Chondrocyte (in vitro differentiated cells): ENCODE measurements at regions not wholly inside any gene's neighbourhood (a gene's known extent, or its start where the extent isn't known, plus 50 kb on each side); places are given as distances from the start of the nearest gene placed in this dataset.

Experiments
- DNase-seq: peaks from one replicate; pipeline ENCODE4 v3.0.0; 2021; ENCODE audit warnings: mixed read lengths, low spot score
- H3K27ac Mint-ChIP-seq: one replicate; pipeline ENCODE4 v1.8.0; 2021; ENCODE audit warnings: mild to moderate bottlenecking, moderate library complexity, mixed read lengths; ENCODE audit not compliant: unreplicated experiment
- H3K27me3 Mint-ChIP-seq: 2 replicates; pipeline ENCODE4 v1.8.0; 2021; ENCODE audit warnings: low read depth, mixed read lengths
- H3K36me3 Mint-ChIP-seq: 2 replicates; pipeline ENCODE4 v1.8.0; 2021; ENCODE audit warnings: low read depth, mixed read lengths
- H3K4me1 Mint-ChIP-seq: 2 replicates; pipeline ENCODE4 v1.8.0; 2021; ENCODE audit warnings: low read depth, mild to moderate bottlenecking, mixed read lengths
- H3K4me3 Mint-ChIP-seq: one replicate; pipeline ENCODE4 v1.8.0; 2021; ENCODE audit warnings: mild to moderate bottlenecking, moderate library complexity, mixed read lengths; ENCODE audit not compliant: unreplicated experiment
- H3K9me3 Mint-ChIP-seq: 2 replicates; pipeline ENCODE4 v1.8.0; 2021; ENCODE audit warnings: low read depth, mixed read lengths
- TF ChIP-seq, protein P1 (sequence below): fragments of 200-600 bp; sonication (generic); IDR thresholded peaks from 2 replicates; pipeline ENCODE4 v1.5.0; 2021; ENCODE audit warnings: antibody characterized with exemption, mild to moderate bottlenecking, moderate library complexity

DNA sequence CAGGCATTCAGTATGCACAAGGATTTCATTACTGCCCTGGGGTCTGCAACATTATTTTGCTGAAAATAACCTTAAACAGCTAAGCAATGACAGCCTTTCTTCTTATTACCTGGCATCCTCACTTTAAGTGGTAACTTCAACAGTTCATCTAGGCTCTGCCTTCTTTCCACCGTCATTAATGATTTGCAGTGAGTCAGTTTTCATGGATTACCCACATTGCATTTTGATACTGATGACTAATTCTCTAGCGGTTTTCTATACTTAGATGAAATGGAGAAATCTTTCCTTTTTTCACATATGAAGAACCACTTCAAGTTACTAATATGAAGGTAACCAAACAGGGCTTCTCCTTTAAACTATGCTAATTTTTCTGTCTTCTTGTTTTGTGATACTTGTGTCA lies 226.9 kb upstream of the TMPRSS15 start:
- Mint-ChIP-seq H3K9me3 (peaks cover 1% of the 10 kb centered on the region), H3K36me3 (no peaks in the 10 kb centered on the region), H3K27me3 (no peaks in the 10 kb centered on the region), H3K4me3 (no peak overlapping the region), H3K27ac (no peak overlapping the region), H3K4me1 (peaks cover 8% of the 10 kb centered on the region)
- TF ChIP-seq, protein P1, sequence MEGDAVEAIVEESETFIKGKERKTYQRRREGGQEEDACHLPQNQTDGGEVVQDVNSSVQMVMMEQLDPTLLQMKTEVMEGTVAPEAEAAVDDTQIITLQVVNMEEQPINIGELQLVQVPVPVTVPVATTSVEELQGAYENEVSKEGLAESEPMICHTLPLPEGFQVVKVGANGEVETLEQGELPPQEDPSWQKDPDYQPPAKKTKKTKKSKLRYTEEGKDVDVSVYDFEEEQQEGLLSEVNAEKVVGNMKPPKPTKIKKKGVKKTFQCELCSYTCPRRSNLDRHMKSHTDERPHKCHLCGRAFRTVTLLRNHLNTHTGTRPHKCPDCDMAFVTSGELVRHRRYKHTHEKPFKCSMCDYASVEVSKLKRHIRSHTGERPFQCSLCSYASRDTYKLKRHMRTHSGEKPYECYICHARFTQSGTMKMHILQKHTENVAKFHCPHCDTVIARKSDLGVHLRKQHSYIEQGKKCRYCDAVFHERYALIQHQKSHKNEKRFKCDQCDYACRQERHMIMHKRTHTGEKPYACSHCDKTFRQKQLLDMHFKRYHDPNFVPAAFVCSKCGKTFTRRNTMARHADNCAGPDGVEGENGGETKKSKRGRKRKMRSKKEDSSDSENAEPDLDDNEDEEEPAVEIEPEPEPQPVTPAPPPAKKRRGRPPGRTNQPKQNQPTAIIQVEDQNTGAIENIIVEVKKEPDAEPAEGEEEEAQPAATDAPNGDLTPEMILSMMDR, result no peak
- no peak for DNase-seq

DNA sequence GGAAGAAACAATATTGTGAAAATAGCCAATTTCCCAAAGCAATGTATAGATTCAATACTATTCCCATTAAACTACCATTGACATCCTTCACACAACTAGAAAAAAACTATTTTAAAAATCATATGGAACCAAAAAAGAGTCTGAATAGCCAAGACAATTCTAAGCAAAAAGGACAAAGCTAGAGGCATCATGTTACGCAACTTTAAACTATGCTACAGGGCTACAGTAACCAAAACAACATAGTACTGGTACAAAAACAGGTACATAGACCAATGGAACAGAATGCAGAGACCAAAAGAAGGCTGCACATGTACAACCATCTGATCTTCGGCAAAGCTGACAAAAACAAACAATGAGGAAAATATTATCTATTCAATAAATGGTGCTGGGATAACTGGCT lies 233.3 kb upstream of the TMPRSS15 start:
- Mint-ChIP-seq H3K9me3 (peaks cover 18% of the 10 kb centered on the region), H3K4me3 (no peak overlapping the region), H3K27ac (no peak overlapping the region), H3K36me3 (peaks cover 2% of the 10 kb centered on the region), H3K4me1 (peaks cover 8% of the 10 kb centered on the region), H3K27me3 (no peaks in the 10 kb centered on the region)
- no peak for DNase-seq
- TF ChIP-seq, protein P1, result no peak

DNA sequence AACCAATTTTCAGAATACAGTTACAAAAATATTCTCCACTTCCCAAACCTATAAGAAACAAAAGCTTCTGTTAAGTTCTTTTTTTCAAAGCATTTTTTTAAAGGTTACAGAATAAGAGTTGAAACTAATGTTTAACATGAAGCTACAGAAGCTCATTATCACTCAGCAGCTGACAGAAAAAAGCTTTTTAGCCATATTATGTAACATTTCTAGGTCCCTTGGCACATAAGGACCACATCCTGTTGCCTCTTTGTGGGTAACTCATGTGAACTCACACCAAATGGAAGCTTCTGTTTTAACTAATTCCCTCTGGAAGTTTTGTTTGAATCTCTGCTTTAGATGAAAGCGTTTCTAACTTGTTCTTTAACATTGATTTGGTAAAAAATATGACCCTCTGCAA lies 242.5 kb upstream of the TMPRSS15 start:
- no peak for DNase-seq
- Mint-ChIP-seq H3K27me3 (no peaks in the 10 kb centered on the region), H3K36me3 (peaks cover 2% of the 10 kb centered on the region), H3K4me3 (no peak overlapping the region), H3K4me1 (no peaks in the 10 kb centered on the region), H3K27ac (no peak overlapping the region), H3K9me3 (no peaks in the 10 kb centered on the region)
- TF ChIP-seq, protein P1, result no peak

DNA sequence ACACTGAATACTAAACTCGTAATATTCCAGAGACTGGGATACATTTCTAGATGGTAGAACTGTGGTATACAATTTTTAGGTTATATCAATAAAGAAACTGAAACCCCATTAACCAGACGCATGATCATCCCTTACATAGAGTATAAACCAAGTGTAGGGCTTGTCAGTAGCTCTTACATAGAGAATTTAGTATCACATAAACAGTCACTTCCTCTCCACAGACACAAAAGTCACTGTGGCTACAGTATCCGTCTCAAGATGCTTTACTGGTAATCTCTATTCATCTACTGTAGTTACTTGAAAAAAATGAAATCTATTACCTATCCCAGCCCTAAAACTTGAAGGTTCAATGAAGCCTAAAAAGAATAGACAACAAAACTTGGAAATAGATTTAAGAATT lies 252.3 kb upstream of the TMPRSS15 start:
- no peak overlapping the region for H3K4me3 Mint-ChIP-seq
- no peaks in the 10 kb centered on the region for H3K36me3 Mint-ChIP-seq
- TF ChIP-seq, protein P1, result no peak
- H3K27me3 Mint-ChIP-seq, result no peaks in the 10 kb centered on the region
- DNase-seq, result no peak
- no peak overlapping the region for H3K27ac Mint-ChIP-seq
- no peaks in the 10 kb centered on the region for H3K4me1 Mint-ChIP-seq
- H3K9me3 Mint-ChIP-seq, result no peaks in the 10 kb centered on the region

DNA sequence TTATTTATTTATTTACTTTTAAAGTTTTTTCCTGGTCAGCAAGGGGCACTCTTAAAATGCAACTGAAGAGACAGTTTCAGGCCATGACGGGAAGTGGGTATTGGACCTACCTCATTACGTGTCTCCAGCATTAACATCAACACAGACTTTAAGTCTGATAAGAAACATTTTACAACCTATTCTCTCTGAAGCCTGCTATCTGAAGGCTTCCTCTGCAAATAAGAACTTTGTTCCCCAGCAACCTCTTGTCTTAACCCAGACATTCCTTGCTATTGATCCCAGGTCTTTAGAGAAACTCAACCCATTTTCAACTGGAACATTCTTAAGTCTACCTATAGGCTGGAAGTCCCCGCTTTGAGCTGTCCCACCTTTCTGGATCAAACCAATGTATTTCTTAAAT lies 258.3 kb upstream of the TMPRSS15 start:
- no peaks in the 10 kb centered on the region for H3K36me3 Mint-ChIP-seq
- H3K4me1 Mint-ChIP-seq, result no peaks in the 10 kb centered on the region
- DNase-seq, result no peak
- TF ChIP-seq, protein P1, result no peak
- no peak overlapping the region for H3K4me3 Mint-ChIP-seq
- no peaks in the 10 kb centered on the region for H3K27me3 Mint-ChIP-seq
- no peak overlapping the region for H3K27ac Mint-ChIP-seq
- no peaks in the 10 kb centered on the region for H3K9me3 Mint-ChIP-seq
